IMR-90 (cell line): ENCODE measurements at regions not wholly inside any gene's neighbourhood (a gene's known extent, or its start where the extent isn't known, plus 50 kb on each side); places are given as distances from the start of the nearest gene placed in this dataset.
A peak's percentile ranks its signal among the peaks of the same experiment; 100 is the strongest.

ENCODE experiments used
- ATAC-seq: fragments of 200-7000 bp; cut with Tn5 transposase; 2 replicates; pipeline ENCODE4 v1.9.1; 2020; ENCODE audit warnings: low read depth, mild to moderate bottlenecking, moderate library complexity
- BruUV-seq: library from RNA; stranded (reverse); fragments of 400-500 nt; replicated peaks from 2 replicates; lab custom pipeline; 2021; lab: Mats Ljungman, UMichigan
- CTCF ChIA-PET: fragments of 300-600 bp; formaldehyde crosslinking; extraction: SDS; loops from one replicate; lab custom pipeline; 2021; ENCODE audit warnings: antibody characterized with exemption; lab: Yijun Ruan, JAX
- POLR2A ChIA-PET: fragments of 300-600 bp; sonication (Branson Sonifier 250); formaldehyde crosslinking; loops from one replicate; lab custom pipeline; 2022; ENCODE audit warnings: antibody characterized with exemption; ENCODE audit not compliant: unreplicated experiment; lab: Charles Lee
- DNase-seq: peaks from one replicate; pipeline ENCODE4 v3.0.0; 2013
- H2AFZ ChIP-seq: replicated peaks from 2 replicates; pipeline ENCODE3; 2013; ENCODE audit warnings: low read length, mild to moderate bottlenecking; ENCODE audit not compliant: poor library complexity
- H2AK5ac ChIP-seq: 2 replicates; pipeline ENCODE4 v1.6.1; 2013; ENCODE audit warnings: low read depth, low read length, inconsistent platforms
- H2AK9ac ChIP-seq: replicated peaks from 2 replicates; pipeline ENCODE3; 2013; ENCODE audit warnings: mild to moderate bottlenecking, low read depth, low read length, moderate library complexity; ENCODE audit not compliant: poor library complexity
- H2BK120ac ChIP-seq: 2 replicates; pipeline ENCODE4 v1.6.1; 2013; ENCODE audit warnings: low read depth, low read length, inconsistent platforms
- H2BK15ac ChIP-seq: 3 replicates; pipeline ENCODE4 v1.6.1; 2013; ENCODE audit warnings: low read depth, low read length, inconsistent platforms
- H2BK20ac ChIP-seq: 2 replicates; pipeline ENCODE4 v1.6.1; 2013; ENCODE audit warnings: low read depth, mild to moderate bottlenecking, inconsistent platforms, low read length, moderate library complexity
- H2BK5ac ChIP-seq: 2 replicates; pipeline ENCODE4 v1.6.1; 2013; ENCODE audit warnings: mild to moderate bottlenecking, low read depth, low read length, inconsistent platforms; ENCODE audit not compliant: poor library complexity, severe bottlenecking
- H3K14ac ChIP-seq: replicated peaks from 2 replicates; pipeline ENCODE4 v1.6.1; 2013; ENCODE audit warnings: low read depth, low read length, inconsistent platforms
- H3K18ac ChIP-seq: 2 replicates; pipeline ENCODE4 v1.6.1; 2013; ENCODE audit warnings: low read depth, low read length, control low read depth
- H3K23ac ChIP-seq: 2 replicates; pipeline ENCODE4 v1.6.1; 2013; ENCODE audit warnings: low read depth, low read length, inconsistent platforms
- H3K27ac ChIP-seq: 2 replicates; pipeline ENCODE4 v1.5.1; 2013; ENCODE audit warnings: mild to moderate bottlenecking, control low read depth, low read length; ENCODE audit not compliant: insufficient read depth
- H3K27me3 ChIP-seq: 2 replicates; pipeline ENCODE4 v1.6.1; 2013; ENCODE audit warnings: low read length; ENCODE audit not compliant: control insufficient read depth, insufficient read depth
- H3K36me3 ChIP-seq: 2 replicates; pipeline ENCODE4 v1.6.1; 2013; ENCODE audit warnings: low read length, mixed read lengths; ENCODE audit not compliant: control insufficient read depth, insufficient read depth
- H3K4ac ChIP-seq: 2 replicates; pipeline ENCODE4 v1.6.1; 2013; ENCODE audit warnings: low read depth, low read length, inconsistent platforms
- H3K4me1 ChIP-seq: 2 replicates; pipeline ENCODE4 v1.6.1; 2013; ENCODE audit warnings: low read length, mixed read lengths; ENCODE audit not compliant: control insufficient read depth, insufficient read depth
- H3K4me2 ChIP-seq: 2 replicates; pipeline ENCODE4 v1.6.1; 2013; ENCODE audit warnings: low read depth, mild to moderate bottlenecking, control low read depth, low read length, moderate library complexity
- H3K4me3 ChIP-seq: 2 replicates; pipeline ENCODE4 v1.5.1; 2013; ENCODE audit warnings: low read depth, mild to moderate bottlenecking, control low read depth, low read length, moderate library complexity; ENCODE audit not compliant: insufficient read depth
- H3K56ac ChIP-seq: 2 replicates; pipeline ENCODE4 v1.6.1; 2013; ENCODE audit warnings: low read length, inconsistent platforms; ENCODE audit not compliant: insufficient read depth; ENCODE audit errors: extremely low read depth
- H3K79me1 ChIP-seq, 2 experiments: 2 replicates each; pipeline ENCODE4 v1.6.1; 2013; ENCODE audit warnings: low read length in 2 of 2, inconsistent platforms in 1 of 2, low read depth in 1 of 2
- H3K9ac ChIP-seq: 2 replicates; pipeline ENCODE4 v1.6.1; 2013; ENCODE audit warnings: low read depth, low read length, control low read depth
- H3K9me1 ChIP-seq: 2 replicates; pipeline ENCODE4 v1.6.1; 2013; ENCODE audit warnings: low read length, inconsistent platforms; ENCODE audit not compliant: insufficient read depth
- H3K9me3 ChIP-seq: 2 replicates; pipeline ENCODE4 v1.6.1; 2013; ENCODE audit warnings: low read length; ENCODE audit not compliant: control insufficient read depth, insufficient read depth
- H4K20me1 ChIP-seq: 2 replicates; pipeline ENCODE4 v1.6.1; 2013; ENCODE audit warnings: low read length, inconsistent platforms; ENCODE audit not compliant: insufficient read depth
- H4K5ac ChIP-seq: 2 replicates; pipeline ENCODE4 v1.6.1; 2013; ENCODE audit warnings: mild to moderate bottlenecking, low read depth, low read length, control low read depth
- H4K8ac ChIP-seq, 2 experiments: 2 replicates each; pipeline ENCODE4 v1.6.1; 2013; ENCODE audit warnings: low read depth in 2 of 2, low read length in 2 of 2, control low read depth in 1 of 2, inconsistent platforms in 1 of 2
- H4K91ac ChIP-seq: 2 replicates; pipeline ENCODE4 v1.6.1; 2013; ENCODE audit warnings: low read depth, low read length, inconsistent platforms; ENCODE audit not compliant: insufficient read depth
- CEBPB ChIP-seq: IDR thresholded peaks from 2 replicates; pipeline ENCODE4 v1.6.1; 2012; ENCODE audit warnings: low read depth, low read length, improper control_type of control experiment
- MAZ ChIP-seq: IDR thresholded peaks from 2 replicates; pipeline ENCODE4 v1.6.1; 2012; ENCODE audit warnings: low read depth, mild to moderate bottlenecking, low read length, improper control_type of control experiment, moderate library complexity, borderline replicate concordance
- MXI1 ChIP-seq: IDR thresholded peaks from 2 replicates; pipeline ENCODE4 v1.6.1; 2012; ENCODE audit warnings: low read depth, mild to moderate bottlenecking, low read length, moderate library complexity, borderline replicate concordance
- POLR2A ChIP-seq: IDR thresholded peaks from 2 replicates; pipeline ENCODE4 v1.6.1; 2012; ENCODE audit warnings: mild to moderate bottlenecking, low read depth, low read length
- RCOR1 ChIP-seq: IDR thresholded peaks from 2 replicates; pipeline ENCODE4 v1.6.1; 2012; ENCODE audit warnings: mild to moderate bottlenecking, low read length, improper control_type of control experiment; ENCODE audit not compliant: insufficient replicate concordance
- SMC3 ChIP-seq: fragments of 150-350 bp; IDR thresholded peaks from 2 replicates; pipeline ENCODE4 v1.6.1; 2016; ENCODE audit warnings: low read depth, mild to moderate bottlenecking, antibody characterized with exemption, low read length, moderate library complexity
- WGBS, 2 experiments: methylation state at CpG; one replicate each; pipeline versions ENCODE4 v1.1.5 to v1.1.7; 2013; ENCODE audit warnings: missing lambda C conversion rate in 2 of 2; ENCODE audit not compliant: insufficient read length in 1 of 2; ENCODE audit errors: extremely low coverage in 2 of 2; 5-methylcytosine and 5-hydroxymethylcytosine counted together
- dilution Hi-C: fragments of 300-500 bp; cut with HindIII; formaldehyde crosslinking; loops from one replicate; pipeline ENCODE4 v1.14.3; 2018; ENCODE audit warnings: low sequenced_read_pairs; ENCODE audit not compliant: unreplicated experiment
- in situ Hi-C: fragments of 300-500 bp; cut with MboI; formaldehyde crosslinking; loops from 3 replicates; pipeline ENCODE4 v1.14.3; 2019; ENCODE audit warnings: low sequenced_read_pairs, inconsistent platforms, mixed read lengths
- intact Hi-C: fragments of 100-400 bp; cut with micrococcal nuclease; formaldehyde crosslinking; loops from 2 replicates; pipeline ENCODE4 v1.10.0; 2022
- TF ChIP-seq, protein P1 (sequence below): fragments of 150-350 bp; IDR thresholded peaks from 2 replicates; pipeline ENCODE4 v1.6.1; 2016; ENCODE audit warnings: low read depth, mild to moderate bottlenecking, low read length, moderate library complexity, borderline replicate concordance

DNA sequence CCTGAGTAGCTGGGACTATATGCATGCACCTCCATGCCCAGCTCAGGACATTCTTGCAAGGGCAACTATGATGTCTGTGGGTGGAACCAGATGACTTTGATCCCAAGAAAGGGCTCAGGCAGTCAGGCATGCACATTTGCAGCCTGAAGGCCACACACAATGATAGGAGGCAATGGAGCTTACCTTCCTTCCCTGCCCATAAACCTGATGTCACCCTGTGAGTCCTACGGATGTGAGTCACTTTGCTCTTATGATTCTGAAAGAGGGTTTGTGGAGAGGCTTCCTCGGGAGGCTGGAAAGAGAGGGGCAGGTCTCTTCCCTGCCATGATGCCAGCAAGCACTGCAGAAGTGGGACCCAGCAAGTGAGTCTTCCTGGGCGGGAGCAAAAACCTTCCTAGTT lies 202.4 kb downstream of the LY86 start:
- H3K4me3 ChIP-seq = no peak overlapping the region
- dilution Hi-C loops (no loop called here), in situ Hi-C loops (no loop called here), intact Hi-C loops (no loop called here)
- no peak overlapping the region for H2AK9ac ChIP-seq
- H4K91ac ChIP-seq = no peak overlapping the region
- no peak overlapping the region for H2AFZ ChIP-seq
- no peak overlapping the region for H3K56ac ChIP-seq
- no peak overlapping the region for H3K9ac ChIP-seq
- no peak overlapping the region for H3K23ac ChIP-seq
- H2AK5ac ChIP-seq = no peak overlapping the region
- H3K27me3 ChIP-seq = peaks cover 2% of the 10 kb centered on the region; the same call in 1 of the 2 replicates
- no peak overlapping the region for H2BK20ac ChIP-seq
- CTCF ChIA-PET = no interaction called here
- H2BK120ac ChIP-seq = no peak overlapping the region
- no peaks in the 10 kb centered on the region for H3K9me3 ChIP-seq
- TF ChIP-seq CEBPB = no peak
- TF ChIP-seq RCOR1 = no peak
- no peak for TF ChIP-seq SMC3
- no peak for TF ChIP-seq POLR2A
- no peak for TF ChIP-seq MXI1
- TF ChIP-seq, protein P1, sequence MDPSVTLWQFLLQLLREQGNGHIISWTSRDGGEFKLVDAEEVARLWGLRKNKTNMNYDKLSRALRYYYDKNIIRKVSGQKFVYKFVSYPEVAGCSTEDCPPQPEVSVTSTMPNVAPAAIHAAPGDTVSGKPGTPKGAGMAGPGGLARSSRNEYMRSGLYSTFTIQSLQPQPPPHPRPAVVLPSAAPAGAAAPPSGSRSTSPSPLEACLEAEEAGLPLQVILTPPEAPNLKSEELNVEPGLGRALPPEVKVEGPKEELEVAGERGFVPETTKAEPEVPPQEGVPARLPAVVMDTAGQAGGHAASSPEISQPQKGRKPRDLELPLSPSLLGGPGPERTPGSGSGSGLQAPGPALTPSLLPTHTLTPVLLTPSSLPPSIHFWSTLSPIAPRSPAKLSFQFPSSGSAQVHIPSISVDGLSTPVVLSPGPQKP = no peak
- no peak for TF ChIP-seq MAZ
- H2BK15ac ChIP-seq = no peak overlapping the region
- no peak overlapping the region for H3K4me2 ChIP-seq
- no peak overlapping the region for H4K5ac ChIP-seq
- WGBS, 2 experiments = no CpG with 5 or more reads among the region's 3 CpGs
- DNase-seq (peak; percentile 15), ATAC-seq (no peak)
- no peak overlapping the region for H2BK5ac ChIP-seq
- H3K36me3 ChIP-seq = no peaks in the 10 kb centered on the region
- BruUV-seq = no TSS peak
- H3K79me1 ChIP-seq = no peaks in the 10 kb centered on the region
- H3K18ac ChIP-seq = no peak overlapping the region
- H3K4me1 ChIP-seq = no peaks in the 10 kb centered on the region
- H3K9me1 ChIP-seq = no peaks in the 10 kb centered on the region
- POLR2A ChIA-PET = no interaction called here
- H3K14ac ChIP-seq = no peak overlapping the region
- no peak overlapping the region for H3K4ac ChIP-seq
- H4K8ac ChIP-seq = no peak overlapping the region
- no peaks in the 10 kb centered on the region for H4K20me1 ChIP-seq
- no peak overlapping the region for H3K27ac ChIP-seq
